Caco-2 (cell line): ENCODE measurements at regions not wholly inside any gene's neighbourhood (a gene's known extent, or its start where the extent isn't known, plus 50 kb on each side); places are given as distances from the start of the nearest gene placed in this dataset.

Experiments used
- BruUV-seq: library from RNA; stranded (reverse); fragments of 400-500 nt; replicated peaks from 2 replicates; lab custom pipeline; 2021; lab: Mats Ljungman, UMichigan
- CTCF ChIA-PET: fragments of 300-600 bp; sonication (Branson Sonifier 250); formaldehyde crosslinking; loops from one replicate; lab custom pipeline; 2022; ENCODE audit warnings: antibody characterized with exemption; lab: Charles Lee
- POLR2A ChIA-PET: fragments of 300-600 bp; sonication (Branson Sonifier 250); formaldehyde crosslinking; loops from one replicate; lab custom pipeline; 2022; ENCODE audit warnings: antibody characterized with exemption; lab: Charles Lee
- DNase-seq, 2 experiments: peaks; one replicate each; pipeline versions ENCODE4 v3.0.0 to v3.0.0-alpha.2; 2020 to 2022
- H3K27me3 ChIP-seq: replicated peaks from 2 replicates; pipeline ENCODE4 v1.6.0; 2011; ENCODE audit warnings: low read length; ENCODE audit not compliant: control insufficient read depth, insufficient read depth
- H3K36me3 ChIP-seq: 2 replicates; pipeline ENCODE4 v1.5.1; 2011; ENCODE audit warnings: low read length; ENCODE audit not compliant: control insufficient read depth, insufficient read depth
- H3K4me1 ChIP-seq: fragments of 250-450 bp; sonication (Bioruptor Pico); 2 replicates; pipeline ENCODE4 v1.5.1; 2020; ENCODE audit warnings: mild to moderate bottlenecking
- H3K4me3 ChIP-seq: 2 replicates; pipeline ENCODE4 v1.5.1; 2011; ENCODE audit warnings: low read depth, mild to moderate bottlenecking, control low read depth, low read length
- H3K9me3 ChIP-seq: fragments of 250-450 bp; sonication (Bioruptor Pico); 2 replicates; pipeline ENCODE4 v1.5.1; 2020; ENCODE audit warnings: mild to moderate bottlenecking, moderate library complexity
- H3K27ac Mint-ChIP-seq: one replicate; pipeline ENCODE4 v1.8.0; 2022; ENCODE audit warnings: mixed read lengths; ENCODE audit not compliant: unreplicated experiment
- H3K27me3 Mint-ChIP-seq: one replicate; pipeline ENCODE4 v1.8.0; 2022; ENCODE audit warnings: mixed read lengths; ENCODE audit not compliant: insufficient read depth, unreplicated experiment
- H3K36me3 Mint-ChIP-seq: one replicate; pipeline ENCODE4 v1.8.0; 2022; ENCODE audit warnings: mild to moderate bottlenecking, mixed read lengths; ENCODE audit not compliant: insufficient read depth, unreplicated experiment
- H3K4me1 Mint-ChIP-seq: one replicate; pipeline ENCODE4 v1.8.0; 2022; ENCODE audit warnings: low read depth, mixed read lengths; ENCODE audit not compliant: unreplicated experiment
- H3K4me3 Mint-ChIP-seq: one replicate; pipeline ENCODE4 v1.8.0; 2022; ENCODE audit warnings: mild to moderate bottlenecking, moderate library complexity, mixed read lengths; ENCODE audit not compliant: unreplicated experiment
- H3K9me3 Mint-ChIP-seq: one replicate; pipeline ENCODE4 v1.8.0; 2022; ENCODE audit warnings: mixed read lengths; ENCODE audit not compliant: unreplicated experiment
- CTCF ChIP-seq, 2 experiments: fragments of 200-600 bp in 1 of 2; IDR thresholded peaks; 1 replicate in 1 of 2; 2 replicates in 1 of 2; pipeline versions ENCODE4 v1.5.1 to v1.8.0; 2011 to 2022; ENCODE audit warnings: antibody characterized with exemption in 1 of 2, control low read depth in 1 of 2, inconsistent platforms in 1 of 2, low read depth in 1 of 2, low read length in 1 of 2, mild to moderate bottlenecking in 1 of 2, moderate library complexity in 1 of 2; ENCODE audit not compliant: insufficient read depth in 1 of 2, severe bottlenecking in 1 of 2, unreplicated experiment in 1 of 2
- intact Hi-C: fragments of 100-400 bp; cut with micrococcal nuclease; formaldehyde crosslinking; loops from one replicate; pipeline ENCODE4 v1.10.0; 2022; ENCODE audit not compliant: unreplicated experiment

- Histone ChIP-seq H3K9me3 (no peaks in the 10 kb centered on the region), H3K4me1 (peaks cover 13% of the 10 kb centered on the region), H3K4me3 (no peak overlapping the region), H3K27me3 (no peaks in the 10 kb centered on the region), H3K36me3 (no peaks in the 10 kb centered on the region)
- Mint-ChIP-seq H3K27me3 (no peaks in the 10 kb centered on the region), H3K27ac (peak overlapping the region; percentile 51), H3K36me3 (peaks cover 24% of the 10 kb centered on the region), H3K9me3 (no peaks in the 10 kb centered on the region), H3K4me1 (peaks cover 27% of the 10 kb centered on the region), H3K4me3 (no peak overlapping the region)
- ChIA-PET CTCF (no interaction called here), POLR2A (no interaction called here)
- BruUV-seq: no TSS peak
- no peak for DNase-seq
- intact Hi-C loops: no loop called here
- no peak for TF ChIP-seq CTCF (IDR thresholded peaks at IDR 0.05; ENCODE audit: insufficient read depth in 1 of 2, low read depth in 1 of 2, low read length in 1 of 2, severe bottlenecking in 1 of 2, unreplicated experiment in 1 of 2)
Measured at GRCh38 chr15:62465173-62465572, 300.1 kb upstream of the C2CD4B start.

GRCh38 chr15:62469478-62469873 lies 304.4 kb upstream of the C2CD4B start:
- ChIA-PET CTCF (no interaction called here), POLR2A (interaction anchor here (0.7 kb wide), 1 partner anchor 78 kb away, joined by 4 read pairs; no protein-coding TSS in a partner anchor)
- intact Hi-C loops: no loop called here
- H3K27ac Mint-ChIP-seq: peak overlapping the region; percentile 13
- H3K9me3 Mint-ChIP-seq: no peaks in the 10 kb centered on the region
- no TSS peak for BruUV-seq
- H3K27me3 Mint-ChIP-seq: no peaks in the 10 kb centered on the region
- Histone ChIP-seq H3K36me3 (no peaks in the 10 kb centered on the region), H3K9me3 (no peaks in the 10 kb centered on the region), H3K4me3 (no peak overlapping the region), H3K4me1 (peaks cover 38% of the 10 kb centered on the region), H3K27me3 (no peaks in the 10 kb centered on the region)
- no peak for DNase-seq
- peaks cover 10% of the 10 kb centered on the region for H3K36me3 Mint-ChIP-seq
- peaks cover 51% of the 10 kb centered on the region for H3K4me1 Mint-ChIP-seq
- TF ChIP-seq CTCF (IDR thresholded peaks at IDR 0.05; ENCODE audit: insufficient read depth in 1 of 2, low read depth in 1 of 2, low read length in 1 of 2, severe bottlenecking in 1 of 2, unreplicated experiment in 1 of 2): no peak
- no peak overlapping the region for H3K4me3 Mint-ChIP-seq

DNA sequence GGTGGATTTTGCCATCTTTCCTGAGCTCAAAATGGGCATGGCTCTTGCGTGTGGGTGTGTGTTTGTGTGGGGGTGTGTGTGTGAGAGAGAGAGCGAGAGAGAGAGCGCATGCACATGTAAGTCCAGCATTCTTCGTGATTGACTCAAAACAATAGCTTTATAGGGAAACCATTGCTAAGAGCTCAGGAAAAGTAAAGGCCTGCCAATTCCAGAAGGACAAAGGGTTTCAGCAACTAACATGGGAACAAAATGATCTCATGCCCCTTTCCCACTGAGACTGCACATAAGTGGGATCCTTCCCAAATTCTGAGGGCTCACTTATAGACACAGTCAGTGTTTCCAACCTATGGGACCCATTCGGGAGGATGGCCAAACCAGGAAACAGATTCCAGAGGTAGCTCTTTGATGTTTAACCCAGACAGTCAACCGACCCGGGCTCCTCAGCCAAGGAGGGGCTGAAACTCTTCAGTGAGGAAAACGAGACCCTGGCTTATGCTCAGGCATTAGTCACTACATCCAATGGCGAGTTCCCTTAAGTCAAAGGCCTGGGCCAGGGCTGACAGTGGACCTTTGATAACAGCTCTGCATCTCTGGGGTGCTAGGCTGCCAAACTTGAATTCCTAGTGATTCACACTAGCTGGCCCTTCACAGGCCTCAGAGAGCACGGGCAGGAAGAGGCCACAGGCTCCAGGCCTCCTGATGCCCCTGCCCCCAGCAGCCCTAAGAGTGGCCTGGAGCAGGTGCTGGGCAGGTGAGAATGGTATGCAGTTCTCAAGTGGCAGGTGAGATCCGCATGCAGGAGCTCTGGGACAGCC lies 305.0 kb upstream of the C2CD4B start:
- H3K27me3 Mint-ChIP-seq: no peaks in the 10 kb centered on the region
- H3K9me3 Mint-ChIP-seq: no peaks in the 10 kb centered on the region
- H3K27ac Mint-ChIP-seq: peak overlapping the region; percentile 13
- CTCF ChIA-PET: no interaction called here
- no peak for DNase-seq
- POLR2A ChIA-PET: interaction anchor here (0.7 kb wide), 1 partner anchor 79 kb away, joined by 4 read pairs; no protein-coding TSS in a partner anchor
- Histone ChIP-seq H3K27me3 (no peaks in the 10 kb centered on the region), H3K4me3 (no peak overlapping the region), H3K36me3 (no peaks in the 10 kb centered on the region), H3K9me3 (no peaks in the 10 kb centered on the region), H3K4me1 (peaks cover 38% of the 10 kb centered on the region)
- H3K4me1 Mint-ChIP-seq: peaks cover 46% of the 10 kb centered on the region
- no TSS peak for BruUV-seq
- peaks cover 6% of the 10 kb centered on the region for H3K36me3 Mint-ChIP-seq
- H3K4me3 Mint-ChIP-seq: no peak overlapping the region
- intact Hi-C loops: loop anchor here (5.0 kb wide), 1 partner anchor 78 kb away; the partner anchor contains the start of gene TLN2
- no peak for TF ChIP-seq CTCF (IDR thresholded peaks at IDR 0.05; ENCODE audit: insufficient read depth in 1 of 2, low read depth in 1 of 2, low read length in 1 of 2, severe bottlenecking in 1 of 2, unreplicated experiment in 1 of 2)
